GM12891 (cell line): ENCODE measurements at regions not wholly inside any gene's neighbourhood (a gene's known extent, or its start where the extent isn't known, plus 50 kb on each side); places are given as distances from the start of the nearest gene placed in this dataset.

Experiments
- PAX5 ChIP-seq: IDR thresholded peaks from 2 replicates; pipeline ENCODE4 v1.6.1; 2011; ENCODE audit warnings: low read length, moderate library complexity, mild to moderate bottlenecking; ENCODE audit not compliant: insufficient read depth, severe bottlenecking
- POLR2A ChIP-seq: IDR thresholded peaks from 2 replicates; pipeline ENCODE4 v1.6.1; 2011; ENCODE audit warnings: low read depth, low read length, control low read depth
- POLR2AphosphoS5 ChIP-seq: IDR thresholded peaks from 2 replicates; pipeline ENCODE4 v1.6.1; 2011; ENCODE audit warnings: low read depth, low read length, control low read depth
- SPI1 ChIP-seq: IDR thresholded peaks from 2 replicates; pipeline ENCODE4 v1.6.1; 2011; ENCODE audit warnings: low read depth, low read length, control low read depth
- TAF1 ChIP-seq: IDR thresholded peaks from 2 replicates; pipeline ENCODE4 v1.6.1; 2011; ENCODE audit warnings: low read depth, low read length, control low read depth

DNA sequence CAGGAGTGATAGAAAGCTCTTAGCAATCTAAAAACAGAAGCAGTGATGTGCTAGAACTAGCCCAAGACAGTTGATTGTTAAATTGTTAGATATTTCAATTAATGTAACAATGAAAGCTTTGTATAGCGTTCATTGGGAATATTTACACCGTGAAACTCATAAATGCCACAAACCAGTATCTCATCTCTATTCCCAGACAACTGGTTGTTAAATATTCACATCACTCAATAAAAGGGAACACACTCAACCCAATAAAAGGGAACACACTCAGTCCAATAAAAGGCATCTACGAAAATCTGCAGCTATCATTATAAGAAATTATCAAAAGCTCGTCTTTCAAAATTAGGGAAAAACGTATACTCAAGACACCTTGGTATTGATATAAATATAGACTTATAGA is 270.9 kb downstream of the CYLC2 start:
- TF ChIP-seq POLR2A (no peak), TAF1 (no peak), POLR2AphosphoS5 (no peak), SPI1 (no peak), PAX5 (no peak)
